ENCODE measurements at regions not wholly inside any gene's neighbourhood (a gene's known extent, or its start where the extent isn't known, plus 50 kb on each side); places are given as distances from the start of the nearest gene placed in this dataset.

DNA sequence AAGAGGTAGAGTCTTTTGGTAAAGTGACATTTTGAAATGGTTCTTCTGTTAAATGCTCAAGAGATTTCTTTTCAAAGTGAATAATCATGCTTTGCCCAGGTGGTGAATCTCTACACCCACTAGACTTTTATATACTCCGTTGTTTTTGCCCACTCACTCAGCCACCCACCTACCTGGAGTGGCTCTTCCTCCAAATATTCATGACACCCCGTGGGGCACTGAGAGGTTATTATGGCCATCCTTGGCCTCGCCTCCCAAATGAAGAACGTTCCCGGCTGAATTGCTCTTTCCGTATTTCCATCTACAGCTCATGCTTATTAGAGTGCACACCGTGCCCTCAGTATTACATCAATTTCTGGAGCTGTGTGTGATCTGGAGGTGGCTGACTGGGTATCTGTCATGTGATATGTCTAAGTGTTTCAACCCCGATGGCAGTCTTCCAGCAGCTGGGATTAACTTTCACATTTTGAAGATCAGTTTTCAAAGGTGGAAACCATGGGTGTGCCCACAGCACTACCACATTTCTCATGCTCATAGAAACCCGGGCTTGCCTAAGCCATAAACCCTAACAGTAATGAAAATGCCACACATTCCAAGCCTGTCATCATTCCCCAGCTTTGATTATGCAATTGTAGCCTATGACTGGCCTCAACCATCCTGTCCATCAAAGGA, 406.6 kb upstream of the MMADHC start:
- Histone ChIP-seq H3K9me3 (ENCODE audit: control insufficient read depth in 2 of 2, low read length in 2 of 2) (no peaks in the 10 kb centered on the region), H3K27ac (ENCODE audit: low read depth in 2 of 2, low read length in 2 of 2) (no peak overlapping the region), H3K4me1 (ENCODE audit: control insufficient read depth in 2 of 2, insufficient read depth in 2 of 2, low read length in 2 of 2) (no peaks in the 10 kb centered on the region), H3K36me3 (ENCODE audit: control insufficient read depth in 2 of 2, insufficient read depth in 2 of 2, low read length in 2 of 2) (no peaks in the 10 kb centered on the region), H3K27me3 (ENCODE audit: control insufficient read depth in 2 of 2, insufficient read depth in 2 of 2, low read length in 2 of 2) (no peaks in the 10 kb centered on the region), H3K9ac (ENCODE audit: low read depth in 1 of 2, low read length in 2 of 2) (no peak overlapping the region), H3K4me3 (ENCODE audit: low read length in 2 of 2) (no peak overlapping the region)

DNA sequence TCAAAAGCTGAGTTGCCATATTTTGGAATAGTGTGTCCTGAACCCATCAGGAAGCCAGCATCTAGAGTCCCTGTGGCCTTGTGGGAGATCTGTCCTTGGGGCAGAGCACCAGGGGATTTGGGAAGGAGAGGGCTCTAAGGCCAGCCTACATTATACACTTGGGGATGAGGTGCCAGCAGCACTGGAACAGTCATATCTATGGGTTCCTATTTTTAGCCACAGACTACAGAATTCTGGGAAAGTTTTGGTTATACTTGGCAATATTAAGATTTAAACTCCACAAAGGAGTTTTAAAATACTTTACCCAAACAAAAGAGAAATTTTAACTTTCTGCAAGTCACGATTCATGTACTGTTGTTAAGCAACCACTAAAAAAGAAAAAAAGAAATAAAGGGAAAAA, 405.7 kb upstream of the MMADHC start:
- Histone ChIP-seq H3K4me3 (ENCODE audit: low read length in 2 of 2) (no peak overlapping the region), H3K9me3 (ENCODE audit: control insufficient read depth in 2 of 2, low read length in 2 of 2) (no peaks in the 10 kb centered on the region), H3K27ac (ENCODE audit: low read depth in 2 of 2, low read length in 2 of 2) (no peak overlapping the region), H3K36me3 (ENCODE audit: control insufficient read depth in 2 of 2, insufficient read depth in 2 of 2, low read length in 2 of 2) (no peaks in the 10 kb centered on the region), H3K4me1 (ENCODE audit: control insufficient read depth in 2 of 2, insufficient read depth in 2 of 2, low read length in 2 of 2) (no peaks in the 10 kb centered on the region), H3K27me3 (ENCODE audit: control insufficient read depth in 2 of 2, insufficient read depth in 2 of 2, low read length in 2 of 2) (no peaks in the 10 kb centered on the region), H3K9ac (ENCODE audit: low read depth in 1 of 2, low read length in 2 of 2) (no peak overlapping the region)

DNA sequence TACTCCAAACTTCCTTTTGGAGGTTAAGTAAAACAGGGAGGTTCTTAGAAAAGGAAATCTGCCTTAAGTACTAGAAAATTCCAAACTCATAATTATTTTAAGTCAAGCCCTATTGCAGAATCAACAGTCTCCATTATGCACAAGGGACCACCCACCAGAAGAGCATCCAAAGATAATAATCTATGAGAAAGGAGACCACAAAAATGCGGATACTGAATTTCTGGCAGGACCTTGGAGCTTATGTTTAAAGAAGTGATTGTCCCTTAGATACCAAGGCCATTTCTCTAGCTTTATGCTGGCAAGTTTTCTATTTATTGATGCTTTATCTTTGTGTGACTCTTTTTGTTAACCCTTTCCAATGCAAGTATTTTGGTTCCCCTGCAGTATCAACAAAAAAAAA, 404.0 kb upstream of the MMADHC start:
- Histone ChIP-seq H3K36me3 (ENCODE audit: control insufficient read depth in 2 of 2, insufficient read depth in 2 of 2, low read length in 2 of 2) (no peaks in the 10 kb centered on the region), H3K27ac (ENCODE audit: low read depth in 2 of 2, low read length in 2 of 2) (no peak overlapping the region), H3K9ac (ENCODE audit: low read depth in 1 of 2, low read length in 2 of 2) (no peak overlapping the region), H3K4me1 (ENCODE audit: control insufficient read depth in 2 of 2, insufficient read depth in 2 of 2, low read length in 2 of 2) (no peaks in the 10 kb centered on the region), H3K4me3 (ENCODE audit: low read length in 2 of 2) (no peak overlapping the region), H3K27me3 (ENCODE audit: control insufficient read depth in 2 of 2, insufficient read depth in 2 of 2, low read length in 2 of 2) (no peaks in the 10 kb centered on the region), H3K9me3 (ENCODE audit: control insufficient read depth in 2 of 2, low read length in 2 of 2) (no peaks in the 10 kb centered on the region)

GRCh38 chr2:149990965-149991364, 403.4 kb upstream of the MMADHC start:
- Histone ChIP-seq H3K27ac (ENCODE audit: low read depth in 2 of 2, low read length in 2 of 2) (no peak overlapping the region), H3K9me3 (ENCODE audit: control insufficient read depth in 2 of 2, low read length in 2 of 2) (no peaks in the 10 kb centered on the region), H3K9ac (ENCODE audit: low read depth in 1 of 2, low read length in 2 of 2) (no peak overlapping the region), H3K4me1 (ENCODE audit: control insufficient read depth in 2 of 2, insufficient read depth in 2 of 2, low read length in 2 of 2) (no peaks in the 10 kb centered on the region), H3K36me3 (ENCODE audit: control insufficient read depth in 2 of 2, insufficient read depth in 2 of 2, low read length in 2 of 2) (no peaks in the 10 kb centered on the region), H3K27me3 (ENCODE audit: control insufficient read depth in 2 of 2, insufficient read depth in 2 of 2, low read length in 2 of 2) (no peaks in the 10 kb centered on the region), H3K4me3 (ENCODE audit: low read length in 2 of 2) (no peak overlapping the region)

- H3K9ac ChIP-seq (ENCODE audit: low read depth in 1 of 2, low read length in 2 of 2): no peak overlapping the region
- H3K36me3 ChIP-seq (ENCODE audit: control insufficient read depth in 2 of 2, insufficient read depth in 2 of 2, low read length in 2 of 2): no peaks in the 10 kb centered on the region
- no peaks in the 10 kb centered on the region for H3K4me1 ChIP-seq (ENCODE audit: control insufficient read depth in 2 of 2, insufficient read depth in 2 of 2, low read length in 2 of 2)
- no peaks in the 10 kb centered on the region for H3K9me3 ChIP-seq (ENCODE audit: control insufficient read depth in 2 of 2, low read length in 2 of 2)
- H3K27me3 ChIP-seq (ENCODE audit: control insufficient read depth in 2 of 2, insufficient read depth in 2 of 2, low read length in 2 of 2): no peaks in the 10 kb centered on the region
- H3K27ac ChIP-seq (ENCODE audit: low read depth in 2 of 2, low read length in 2 of 2): no peak overlapping the region
- H3K4me3 ChIP-seq (ENCODE audit: low read length in 2 of 2): no peak overlapping the region
Observed at GRCh38 chr2:149989447-149990063, 402.0 kb upstream of the MMADHC start.

GRCh38 chr2:149988361-149988760, 400.8 kb upstream of the MMADHC start:
- Histone ChIP-seq H3K9ac (ENCODE audit: low read depth in 1 of 2, low read length in 2 of 2) (no peak overlapping the region), H3K27me3 (ENCODE audit: control insufficient read depth in 2 of 2, insufficient read depth in 2 of 2, low read length in 2 of 2) (no peaks in the 10 kb centered on the region), H3K36me3 (ENCODE audit: control insufficient read depth in 2 of 2, insufficient read depth in 2 of 2, low read length in 2 of 2) (no peaks in the 10 kb centered on the region), H3K4me3 (ENCODE audit: low read length in 2 of 2) (no peak overlapping the region), H3K9me3 (ENCODE audit: control insufficient read depth in 2 of 2, low read length in 2 of 2) (no peaks in the 10 kb centered on the region), H3K27ac (ENCODE audit: low read depth in 2 of 2, low read length in 2 of 2) (no peak overlapping the region), H3K4me1 (ENCODE audit: control insufficient read depth in 2 of 2, insufficient read depth in 2 of 2, low read length in 2 of 2) (no peaks in the 10 kb centered on the region)

DNA sequence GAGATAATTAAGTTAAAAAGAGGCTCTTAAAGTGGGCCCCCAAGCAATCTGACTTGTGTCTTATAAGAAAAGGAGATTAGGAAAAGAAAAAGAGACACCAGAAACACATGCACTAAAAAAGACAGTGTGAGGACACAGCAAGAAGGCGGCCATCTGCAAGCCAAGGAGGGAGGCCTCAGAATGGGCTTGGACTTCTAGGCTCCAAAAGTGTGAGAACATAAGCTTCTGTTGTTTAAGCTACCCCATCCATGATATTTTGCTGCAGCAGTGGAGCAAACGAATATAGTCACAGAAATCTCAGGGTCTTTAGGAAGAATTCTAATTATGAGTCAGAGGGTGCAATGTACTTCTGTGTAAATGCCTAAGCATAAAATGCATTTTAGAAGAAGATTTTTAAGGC, 399.3 kb upstream of the MMADHC start:
- Histone ChIP-seq H3K36me3 (ENCODE audit: control insufficient read depth in 2 of 2, insufficient read depth in 2 of 2, low read length in 2 of 2) (no peaks in the 10 kb centered on the region), H3K4me3 (ENCODE audit: low read length in 2 of 2) (no peak overlapping the region), H3K9me3 (ENCODE audit: control insufficient read depth in 2 of 2, low read length in 2 of 2) (no peaks in the 10 kb centered on the region), H3K9ac (ENCODE audit: low read depth in 1 of 2, low read length in 2 of 2) (no peak overlapping the region), H3K27me3 (ENCODE audit: control insufficient read depth in 2 of 2, insufficient read depth in 2 of 2, low read length in 2 of 2) (no peaks in the 10 kb centered on the region), H3K4me1 (ENCODE audit: control insufficient read depth in 2 of 2, insufficient read depth in 2 of 2, low read length in 2 of 2) (no peaks in the 10 kb centered on the region), H3K27ac (ENCODE audit: low read depth in 2 of 2, low read length in 2 of 2) (no peak overlapping the region)

DNA sequence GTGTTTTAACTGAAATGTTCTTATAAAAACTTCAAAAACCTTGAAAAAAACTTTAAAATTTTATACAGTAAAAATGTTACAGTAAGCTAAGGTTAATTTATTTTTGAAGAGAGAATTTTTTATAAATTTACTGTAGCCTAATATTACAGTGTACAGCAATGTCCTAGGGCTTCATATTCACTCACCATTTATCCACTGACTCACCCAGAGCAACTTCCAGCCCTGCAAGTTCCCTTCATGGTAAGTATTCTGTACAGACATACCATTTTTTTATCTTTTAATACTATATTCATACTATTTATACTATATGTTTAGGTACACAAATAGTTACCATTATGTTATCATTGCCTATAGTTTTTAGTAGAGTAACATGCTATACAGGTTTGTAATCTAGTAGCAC, 396.7 kb upstream of the MMADHC start:
- Histone ChIP-seq H3K9ac (ENCODE audit: low read depth in 1 of 2, low read length in 2 of 2) (no peak overlapping the region), H3K4me1 (ENCODE audit: control insufficient read depth in 2 of 2, insufficient read depth in 2 of 2, low read length in 2 of 2) (no peaks in the 10 kb centered on the region), H3K27ac (ENCODE audit: low read depth in 2 of 2, low read length in 2 of 2) (no peak overlapping the region), H3K36me3 (ENCODE audit: control insufficient read depth in 2 of 2, insufficient read depth in 2 of 2, low read length in 2 of 2) (no peaks in the 10 kb centered on the region), H3K9me3 (ENCODE audit: control insufficient read depth in 2 of 2, low read length in 2 of 2) (no peaks in the 10 kb centered on the region), H3K4me3 (ENCODE audit: low read length in 2 of 2) (no peak overlapping the region), H3K27me3 (ENCODE audit: control insufficient read depth in 2 of 2, insufficient read depth in 2 of 2, low read length in 2 of 2) (no peaks in the 10 kb centered on the region)

- no peak overlapping the region for H3K27ac ChIP-seq (ENCODE audit: low read depth in 2 of 2, low read length in 2 of 2)
- no peak overlapping the region for H3K4me3 ChIP-seq (ENCODE audit: low read length in 2 of 2)
- H3K9ac ChIP-seq (ENCODE audit: low read depth in 1 of 2, low read length in 2 of 2): no peak overlapping the region
- H3K27me3 ChIP-seq (ENCODE audit: control insufficient read depth in 2 of 2, insufficient read depth in 2 of 2, low read length in 2 of 2): no peaks in the 10 kb centered on the region
- no peaks in the 10 kb centered on the region for H3K4me1 ChIP-seq (ENCODE audit: control insufficient read depth in 2 of 2, insufficient read depth in 2 of 2, low read length in 2 of 2)
- no peaks in the 10 kb centered on the region for H3K9me3 ChIP-seq (ENCODE audit: control insufficient read depth in 2 of 2, low read length in 2 of 2)
- no peaks in the 10 kb centered on the region for H3K36me3 ChIP-seq (ENCODE audit: control insufficient read depth in 2 of 2, insufficient read depth in 2 of 2, low read length in 2 of 2)
Observed at GRCh38 chr2:149972066-149972465, 384.5 kb upstream of the MMADHC start.

- H3K27ac ChIP-seq (ENCODE audit: low read depth in 2 of 2, low read length in 2 of 2): no peak overlapping the region
- H3K27me3 ChIP-seq (ENCODE audit: control insufficient read depth in 2 of 2, insufficient read depth in 2 of 2, low read length in 2 of 2): no peaks in the 10 kb centered on the region
- no peak overlapping the region for H3K9ac ChIP-seq (ENCODE audit: low read depth in 1 of 2, low read length in 2 of 2)
- no peaks in the 10 kb centered on the region for H3K9me3 ChIP-seq (ENCODE audit: control insufficient read depth in 2 of 2, low read length in 2 of 2)
- H3K36me3 ChIP-seq (ENCODE audit: control insufficient read depth in 2 of 2, insufficient read depth in 2 of 2, low read length in 2 of 2): no peaks in the 10 kb centered on the region
- H3K4me3 ChIP-seq (ENCODE audit: low read length in 2 of 2): no peak overlapping the region
- H3K4me1 ChIP-seq (ENCODE audit: control insufficient read depth in 2 of 2, insufficient read depth in 2 of 2, low read length in 2 of 2): no peaks in the 10 kb centered on the region
Observed at GRCh38 chr2:149954981-149955600, 367.5 kb upstream of the MMADHC start.
